NCI-H446 treated with DMSO at 0.1 percent for 48 hours (cell line): ENCODE measurements at regions not wholly inside any gene's neighbourhood (a gene's known extent, or its start where the extent isn't known, plus 50 kb on each side); places are given as distances from the start of the nearest gene placed in this dataset.

ENCODE experiments used
- DNase-seq: peaks from one replicate; lab custom pipeline; 2025; lab: John Stamatoyannopoulos, UW

DNA sequence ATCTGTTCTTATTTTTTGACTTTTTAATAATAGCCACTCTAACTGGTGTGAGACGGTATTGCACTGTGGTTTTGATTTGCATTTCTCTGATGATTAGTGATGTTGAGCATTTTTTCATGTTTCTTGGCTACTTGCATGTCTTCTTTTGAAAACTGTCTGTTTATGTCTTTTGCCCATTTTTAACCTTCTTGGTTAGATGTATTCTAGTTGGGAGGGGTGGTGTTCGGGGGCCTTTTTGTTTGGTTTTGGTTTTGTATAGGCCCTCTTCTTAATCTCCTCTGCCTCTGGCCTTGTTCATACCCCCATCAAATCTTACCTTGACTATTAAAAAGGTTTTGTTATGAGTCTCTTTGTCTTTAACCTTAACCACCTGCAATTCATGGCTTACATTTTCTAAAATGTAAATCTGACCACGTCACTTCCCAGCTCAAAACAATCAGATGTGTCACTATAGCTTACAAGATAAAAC, 107.8 kb upstream of the NR4A3 start:
- no peak for DNase-seq

DNA sequence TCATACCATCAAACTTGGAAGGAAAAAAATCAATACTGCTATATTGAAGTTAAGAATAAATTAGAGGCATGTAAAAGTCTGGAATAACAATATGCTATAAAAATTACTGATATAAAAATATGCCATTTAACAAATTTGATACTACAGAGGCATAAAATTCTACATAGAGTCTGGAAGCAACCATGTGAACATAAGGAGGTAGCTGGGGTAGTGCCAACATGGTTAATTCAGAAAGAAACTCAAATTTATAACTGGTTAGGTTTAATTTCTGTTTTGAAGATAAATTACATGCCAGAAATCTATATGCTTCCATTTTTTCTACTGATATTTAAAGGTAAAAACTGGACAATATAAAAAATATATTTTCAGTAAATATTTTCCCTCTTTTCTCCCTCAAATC, 103.1 kb upstream of the NR4A3 start:
- no peak for DNase-seq

GRCh38 chr9:99720455-99721050, 101.1 kb upstream of the NR4A3 start:
- no peak for DNase-seq

DNA sequence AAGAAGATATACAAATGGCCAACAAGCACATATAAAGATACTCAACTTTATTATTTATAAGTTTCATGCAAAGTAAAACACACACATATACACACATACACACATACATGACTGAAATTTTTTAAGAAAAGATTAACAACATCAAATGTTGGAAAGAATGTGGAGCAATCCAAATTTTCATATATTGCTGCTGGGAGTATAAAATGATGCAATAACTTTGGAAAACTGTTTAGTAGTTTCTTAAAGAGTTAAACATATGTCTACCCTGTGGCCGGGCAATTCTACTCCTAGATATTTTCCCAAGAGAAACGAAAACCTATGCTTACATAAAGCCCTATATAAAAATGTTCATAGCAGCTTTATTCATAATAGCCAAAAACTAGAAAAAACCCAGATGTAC, 99.8 kb upstream of the NR4A3 start:
- no peak for DNase-seq

GRCh38 chr9:99722877-99723276, 98.8 kb upstream of the NR4A3 start:
- no peak for DNase-seq

DNA sequence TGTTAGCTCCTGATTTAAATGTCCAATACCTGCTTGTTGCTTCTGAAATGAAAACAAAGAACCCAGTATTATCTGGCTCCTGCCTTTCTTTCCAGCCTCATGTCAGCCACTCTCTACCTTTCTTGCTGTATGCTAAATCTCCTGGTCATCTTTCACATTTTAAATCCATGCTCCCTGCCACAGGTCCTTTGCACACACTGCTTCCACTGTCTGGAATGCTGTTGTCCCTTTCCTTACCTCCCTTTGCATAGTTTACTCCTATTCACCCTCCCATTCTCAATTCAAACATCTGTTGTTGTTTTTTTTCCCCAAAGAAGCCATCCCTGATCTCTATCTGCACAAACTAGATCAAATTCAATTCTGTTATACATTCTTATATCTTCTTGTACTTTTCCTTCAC, 97.0 kb upstream of the NR4A3 start:
- no peak for DNase-seq

- no peak for DNase-seq
Measured at GRCh38 chr9:99725852-99726251, 95.8 kb upstream of the NR4A3 start.

- DNase-seq = no peak
Measured at GRCh38 chr9:99726758-99727157, 94.9 kb upstream of the NR4A3 start.

- no peak for DNase-seq
Measured at GRCh38 chr9:99730062-99730461, 91.6 kb upstream of the NR4A3 start.

- no peak for DNase-seq
Measured at GRCh38 chr9:99731950-99732349, 89.7 kb upstream of the NR4A3 start.

DNA sequence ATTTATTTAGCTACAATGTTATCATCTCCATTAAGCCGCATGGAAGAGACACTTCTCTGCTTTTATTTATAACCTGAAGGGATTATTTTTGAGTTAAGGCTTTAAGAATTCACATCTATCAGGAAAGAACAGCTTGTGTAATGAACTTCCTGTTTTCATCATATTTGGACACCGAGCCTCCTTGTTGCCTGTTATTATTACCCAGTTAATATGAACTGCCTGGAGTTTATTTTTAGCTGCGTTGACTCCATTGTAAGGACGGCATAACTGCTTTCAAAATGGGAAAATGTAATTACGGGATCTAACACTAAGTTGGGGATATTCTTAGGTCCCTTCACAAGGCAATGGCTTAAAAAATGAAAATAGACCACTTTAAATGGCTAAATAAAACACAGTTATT, 89.0 kb upstream of the NR4A3 start:
- no peak for DNase-seq

- no peak for DNase-seq
Measured at GRCh38 chr9:99735041-99735440, 86.6 kb upstream of the NR4A3 start.

GRCh38 chr9:99736291-99736690, 85.4 kb upstream of the NR4A3 start:
- DNase-seq = no peak

GRCh38 chr9:99737649-99738048, 84.0 kb upstream of the NR4A3 start:
- no peak for DNase-seq

GRCh38 chr9:99743006-99743405, 78.7 kb upstream of the NR4A3 start:
- no peak for DNase-seq

GRCh38 chr9:99743455-99743854, 78.2 kb upstream of the NR4A3 start:
- DNase-seq = no peak

GRCh38 chr9:99744132-99744531, 77.6 kb upstream of the NR4A3 start:
- DNase-seq = no peak

- DNase-seq = no peak
Measured at GRCh38 chr9:99745085-99745484, 76.6 kb upstream of the NR4A3 start.

GRCh38 chr9:99746406-99746805, 75.3 kb upstream of the NR4A3 start:
- no peak for DNase-seq

DNA sequence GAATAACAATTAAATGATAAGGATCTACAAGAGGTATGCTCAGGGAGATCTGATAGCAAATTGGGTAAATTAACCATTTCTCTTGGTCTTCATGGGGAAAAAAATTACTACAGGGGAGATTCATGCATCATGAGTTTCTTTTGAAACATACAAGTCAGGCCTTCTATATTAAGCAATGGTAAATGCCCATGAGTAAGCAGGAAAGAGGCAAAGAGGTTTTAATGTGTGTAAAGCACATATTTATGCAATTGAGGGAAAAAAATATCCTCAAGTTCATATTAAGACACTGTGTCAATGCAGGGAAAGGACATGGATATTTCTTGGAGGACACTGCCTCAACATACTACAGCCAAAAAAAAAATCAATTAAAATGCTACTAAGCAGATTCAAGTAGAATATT, 73.4 kb upstream of the NR4A3 start:
- DNase-seq = no peak

- no peak for DNase-seq
Measured at GRCh38 chr9:99748676-99749075, 73.0 kb upstream of the NR4A3 start.

DNA sequence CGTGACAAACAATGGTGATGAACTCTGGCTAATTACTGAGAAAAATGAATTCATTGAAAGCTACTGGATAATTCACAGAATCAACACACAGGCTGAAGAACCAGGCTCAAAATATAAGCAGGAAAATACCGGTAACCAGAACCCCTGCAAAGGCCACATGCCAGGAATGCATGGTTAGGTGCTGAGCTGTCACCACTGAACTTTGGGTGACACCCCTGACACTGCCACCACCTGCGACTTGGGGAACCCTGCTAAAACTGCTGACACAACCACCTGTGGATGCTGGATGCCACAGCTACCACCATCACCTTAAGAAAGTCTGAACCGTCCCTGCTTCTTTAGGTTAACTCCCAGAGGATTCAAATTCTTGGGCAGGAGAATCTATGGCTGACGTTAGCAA, 72.0 kb upstream of the NR4A3 start:
- DNase-seq = no peak

GRCh38 chr9:99750526-99750925, 71.2 kb upstream of the NR4A3 start:
- no peak for DNase-seq

DNA sequence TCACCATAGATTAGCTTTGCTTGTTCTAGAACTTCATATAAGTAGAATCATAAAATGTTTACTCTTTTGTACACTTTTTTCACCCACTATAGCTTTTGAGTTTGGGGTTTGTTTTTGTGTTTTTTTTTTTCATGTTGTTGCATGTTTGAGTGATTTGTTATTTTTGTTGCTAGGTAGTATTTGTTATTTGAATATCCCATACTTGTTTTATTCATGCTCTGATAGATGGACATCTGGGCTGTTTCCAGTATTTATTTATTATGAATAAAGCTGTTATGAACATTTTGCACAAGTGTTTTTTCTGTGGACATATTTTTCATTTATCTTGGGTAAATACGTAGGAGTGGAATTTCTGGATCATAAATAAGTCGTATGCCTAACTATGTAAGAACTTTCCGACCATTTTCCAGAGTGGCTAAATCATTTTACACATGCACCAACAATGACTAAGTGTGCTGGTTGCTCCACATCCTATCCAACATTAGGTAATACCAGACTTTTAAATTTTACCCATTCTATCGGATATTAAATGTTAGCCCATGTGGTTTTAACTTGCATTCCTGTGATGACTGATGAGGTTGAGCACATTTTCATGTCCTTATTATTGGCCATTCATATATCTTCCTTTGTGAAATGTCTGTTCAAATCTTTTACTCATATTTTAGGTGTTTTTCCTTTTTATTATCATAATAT, 69.1 kb upstream of the NR4A3 start:
- no peak for DNase-seq
